Osteoblast (primary cell): ENCODE measurements at regions not wholly inside any gene's neighbourhood (a gene's known extent, or its start where the extent isn't known, plus 50 kb on each side); places are given as distances from the start of the nearest gene placed in this dataset.

Experiments
- DNase-seq: peaks from one replicate; pipeline ENCODE4 v3.0.0; 2011; ENCODE audit warnings: low spot score, mixed read lengths; ENCODE audit not compliant: insufficient read length; ENCODE audit errors: missing footprints
- H2AFZ ChIP-seq: 2 replicates; pipeline ENCODE4 v1.6.0; 2011; ENCODE audit warnings: mild to moderate bottlenecking, low read length
- H3K27ac ChIP-seq: 2 replicates; pipeline ENCODE4 v1.5.1; 2011; ENCODE audit warnings: mild to moderate bottlenecking, low read depth, low read length, moderate library complexity
- H3K27me3 ChIP-seq: 2 replicates; pipeline ENCODE4 v1.6.0; 2012; ENCODE audit warnings: mild to moderate bottlenecking, control low read depth, inconsistent platforms, low read length, moderate library complexity; ENCODE audit not compliant: insufficient read depth
- H3K36me3 ChIP-seq: 2 replicates; pipeline ENCODE4 v1.5.1; 2011; ENCODE audit warnings: mild to moderate bottlenecking, low read length, control low read depth, moderate library complexity; ENCODE audit not compliant: insufficient read depth
- H3K4me1 ChIP-seq: 2 replicates; pipeline ENCODE4 v1.5.1; 2011; ENCODE audit warnings: mild to moderate bottlenecking, low read length, control low read depth, moderate library complexity; ENCODE audit not compliant: insufficient read depth
- H3K4me2 ChIP-seq: 2 replicates; pipeline ENCODE4 v1.6.0; 2011; ENCODE audit warnings: mild to moderate bottlenecking, low read length; ENCODE audit not compliant: insufficient read depth
- H3K4me3 ChIP-seq: fragments of 200-600 bp; sonication (generic); 3 replicates; pipeline ENCODE4 v1.5.1; 2012; ENCODE audit warnings: mild to moderate bottlenecking, low read length, inconsistent platforms; ENCODE audit not compliant: insufficient read depth
- H3K79me2 ChIP-seq: 2 replicates; pipeline ENCODE4 v1.6.0; 2012; ENCODE audit warnings: mild to moderate bottlenecking, low read length, control low read depth, inconsistent platforms; ENCODE audit not compliant: insufficient read depth
- H3K9me3 ChIP-seq: 2 replicates; pipeline ENCODE4 v1.5.1; 2011; ENCODE audit warnings: low read depth, low read length, control low read depth
- H4K20me1 ChIP-seq: 2 replicates; pipeline ENCODE4 v1.6.0; 2012; ENCODE audit warnings: mild to moderate bottlenecking, low read length, control low read depth; ENCODE audit not compliant: insufficient read depth
- TF ChIP-seq, protein P1 (sequence below): IDR thresholded peaks from 2 replicates; pipeline ENCODE4 v1.5.1; 2011; ENCODE audit warnings: mild to moderate bottlenecking, low read depth, low read length, moderate library complexity; ENCODE audit errors: extremely low read depth

DNA sequence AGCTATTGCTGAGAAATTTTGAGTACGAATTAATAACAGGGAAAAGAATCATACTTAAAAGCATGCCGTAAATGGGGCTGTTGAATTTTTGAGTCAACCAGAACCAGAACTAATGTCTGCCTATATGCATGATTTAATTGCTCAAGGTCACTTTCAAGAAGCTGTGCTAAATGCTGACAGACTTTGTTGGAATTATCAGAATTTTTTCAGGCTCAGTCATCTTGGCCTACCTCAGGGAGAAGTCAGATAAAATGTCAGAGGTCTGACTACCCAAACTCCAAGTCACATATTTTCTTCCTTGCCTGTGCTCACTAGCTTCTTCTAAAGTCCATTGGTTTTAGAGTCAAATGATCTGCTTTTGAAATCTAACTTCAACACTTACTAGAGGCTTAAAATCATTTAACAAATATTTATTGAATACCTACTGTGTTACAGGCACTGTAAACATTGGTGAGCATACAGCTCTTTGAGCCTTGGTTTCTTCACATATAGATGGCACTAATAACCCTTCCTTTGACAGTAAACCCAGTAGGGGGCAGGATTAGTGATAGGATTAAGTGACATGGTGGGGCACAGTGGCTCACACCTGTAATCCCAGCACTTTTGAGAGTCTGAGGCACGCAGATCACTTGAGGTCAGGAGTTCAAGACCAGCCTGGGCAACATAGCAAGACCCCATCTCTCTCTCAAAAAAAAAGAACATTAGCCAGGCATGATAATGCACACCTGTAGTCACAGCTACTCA lies 121.2 kb upstream of the SLC44A3 start:
- H3K79me2 ChIP-seq = no peaks in the 10 kb centered on the region
- DNase-seq = no peak
- H3K4me2 ChIP-seq = no peak overlapping the region
- no peaks in the 10 kb centered on the region for H3K9me3 ChIP-seq
- H3K27ac ChIP-seq = peak overlapping the region; percentile 27
- H3K4me3 ChIP-seq = no peak overlapping the region
- H4K20me1 ChIP-seq = no peaks in the 10 kb centered on the region
- peaks cover 3% of the 10 kb centered on the region for H3K27me3 ChIP-seq
- TF ChIP-seq, protein P1, sequence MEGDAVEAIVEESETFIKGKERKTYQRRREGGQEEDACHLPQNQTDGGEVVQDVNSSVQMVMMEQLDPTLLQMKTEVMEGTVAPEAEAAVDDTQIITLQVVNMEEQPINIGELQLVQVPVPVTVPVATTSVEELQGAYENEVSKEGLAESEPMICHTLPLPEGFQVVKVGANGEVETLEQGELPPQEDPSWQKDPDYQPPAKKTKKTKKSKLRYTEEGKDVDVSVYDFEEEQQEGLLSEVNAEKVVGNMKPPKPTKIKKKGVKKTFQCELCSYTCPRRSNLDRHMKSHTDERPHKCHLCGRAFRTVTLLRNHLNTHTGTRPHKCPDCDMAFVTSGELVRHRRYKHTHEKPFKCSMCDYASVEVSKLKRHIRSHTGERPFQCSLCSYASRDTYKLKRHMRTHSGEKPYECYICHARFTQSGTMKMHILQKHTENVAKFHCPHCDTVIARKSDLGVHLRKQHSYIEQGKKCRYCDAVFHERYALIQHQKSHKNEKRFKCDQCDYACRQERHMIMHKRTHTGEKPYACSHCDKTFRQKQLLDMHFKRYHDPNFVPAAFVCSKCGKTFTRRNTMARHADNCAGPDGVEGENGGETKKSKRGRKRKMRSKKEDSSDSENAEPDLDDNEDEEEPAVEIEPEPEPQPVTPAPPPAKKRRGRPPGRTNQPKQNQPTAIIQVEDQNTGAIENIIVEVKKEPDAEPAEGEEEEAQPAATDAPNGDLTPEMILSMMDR = no peak
- H3K4me1 ChIP-seq = peaks cover 18% of the 10 kb centered on the region
- H3K36me3 ChIP-seq = no peaks in the 10 kb centered on the region
- H2AFZ ChIP-seq = no peak overlapping the region

DNA sequence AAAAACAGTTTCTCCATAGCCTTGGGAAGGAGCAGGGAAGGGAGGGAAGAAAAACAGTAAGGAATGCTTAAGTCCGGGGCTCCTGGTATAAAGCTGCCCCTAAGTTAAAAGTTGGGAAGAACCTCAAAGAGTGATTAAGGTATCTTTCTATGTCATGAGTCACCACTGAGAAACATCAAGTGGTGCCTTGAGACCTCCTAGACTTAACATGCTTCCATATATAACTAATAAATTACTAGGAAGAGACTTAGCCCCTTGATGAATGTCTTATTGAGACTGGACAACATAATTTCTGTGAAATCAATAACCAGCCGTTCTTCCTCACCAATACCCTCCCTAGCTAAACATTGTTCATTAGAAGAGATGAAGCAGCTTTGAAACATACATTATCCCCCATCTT lies 121.8 kb upstream of the SLC44A3 start:
- Histone ChIP-seq H3K36me3 (no peaks in the 10 kb centered on the region), H3K27ac (peak overlapping the region; percentile 6), H4K20me1 (no peaks in the 10 kb centered on the region), H3K4me2 (peak overlapping the region; percentile 35), H3K27me3 (peaks cover 3% of the 10 kb centered on the region), H3K79me2 (no peaks in the 10 kb centered on the region), H3K9me3 (no peaks in the 10 kb centered on the region), H3K4me3 (no peak overlapping the region), H3K4me1 (peaks cover 18% of the 10 kb centered on the region), H2AFZ (no peak overlapping the region)
- TF ChIP-seq, protein P1 = no peak
- no peak for DNase-seq

DNA sequence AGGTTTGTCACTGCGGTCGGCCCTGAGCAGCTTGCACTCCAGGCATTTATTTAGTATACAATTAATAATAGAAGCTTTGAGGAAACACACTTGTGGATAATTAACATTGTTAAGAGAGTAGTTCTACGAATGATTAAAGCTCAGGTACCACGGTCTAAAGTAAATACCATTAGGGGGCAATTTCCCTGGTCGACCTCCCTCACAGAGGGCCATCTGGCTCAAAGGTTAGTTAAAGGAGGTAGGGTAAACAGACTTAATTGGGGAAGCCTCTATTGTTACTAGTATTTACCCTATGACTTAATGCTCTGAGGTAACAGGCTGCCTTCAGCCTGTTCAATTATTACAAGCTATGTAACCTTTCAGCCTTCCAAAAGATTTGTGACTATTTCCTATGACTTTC lies 122.3 kb upstream of the SLC44A3 start:
- Histone ChIP-seq H3K27ac (peak overlapping the region; percentile 6), H3K4me2 (no peak overlapping the region), H3K36me3 (no peaks in the 10 kb centered on the region)

DNA sequence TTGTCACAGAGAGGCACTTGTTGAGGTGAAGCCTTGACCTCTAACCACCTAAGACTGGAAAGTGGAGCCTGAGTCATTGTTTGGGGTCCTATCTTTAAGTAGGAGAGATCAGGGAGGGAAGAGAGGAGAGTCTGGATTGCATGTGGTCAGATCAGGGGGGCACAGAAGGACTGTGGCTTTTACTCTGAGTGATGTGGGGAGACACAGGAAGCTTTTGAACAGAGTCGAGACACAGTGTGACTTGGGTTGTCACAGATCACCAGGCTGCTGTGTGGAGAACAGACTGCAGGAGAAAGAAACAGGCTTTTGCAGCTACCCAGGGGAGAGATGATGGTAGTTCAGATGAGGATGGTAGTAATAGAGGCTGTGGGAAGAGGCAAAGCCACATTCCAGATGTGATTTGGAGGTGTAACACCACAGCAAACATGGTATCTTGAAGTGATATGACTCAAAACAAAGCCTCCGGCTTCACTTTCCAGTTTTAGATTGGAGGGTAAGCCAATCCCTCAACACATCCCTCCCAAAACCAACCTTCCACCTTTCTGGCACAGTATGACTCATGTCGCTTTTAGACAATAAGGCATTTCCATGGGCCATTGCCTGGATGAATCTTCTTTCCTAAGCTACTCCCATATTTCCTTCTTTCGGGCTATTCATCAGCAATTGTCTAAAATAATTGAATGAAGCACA lies 125.8 kb upstream of the SLC44A3 start:
- Histone ChIP-seq H3K27me3 (peaks cover 3% of the 10 kb centered on the region), H3K79me2 (no peaks in the 10 kb centered on the region), H4K20me1 (no peaks in the 10 kb centered on the region), H3K36me3 (no peaks in the 10 kb centered on the region), H2AFZ (no peak overlapping the region), H3K4me2 (no peak overlapping the region), H3K27ac (no peak overlapping the region), H3K4me1 (peaks cover 29% of the 10 kb centered on the region), H3K4me3 (no peak overlapping the region), H3K9me3 (no peaks in the 10 kb centered on the region)
- DNase-seq = no peak
- TF ChIP-seq, protein P1 = no peak

More for the DNA sequence above, 122.3 kb upstream of the SLC44A3 start:
- TF ChIP-seq, protein P1 = no peak
- Histone ChIP-seq H3K4me1 (peaks cover 18% of the 10 kb centered on the region), H3K27me3 (peaks cover 3% of the 10 kb centered on the region), H3K9me3 (no peaks in the 10 kb centered on the region), H2AFZ (no peak overlapping the region), H3K79me2 (no peaks in the 10 kb centered on the region), H3K4me3 (no peak overlapping the region), H4K20me1 (no peaks in the 10 kb centered on the region)
- DNase-seq = no peak
